Peyer's patch (tissue), 4 donors: ENCODE measurements at regions not wholly inside any gene's neighbourhood (a gene's known extent, or its start where the extent isn't known, plus 50 kb on each side); places are given as distances from the start of the nearest gene placed in this dataset.

Experiments used
- CTCF ChIP-seq, 6 experiments: fragments of 450-650 bp in 4 of 6; fragments of 200-600 bp in 2 of 6; sonication (generic) in 1 of 6; IDR thresholded peaks; one replicate each; pipeline ENCODE4 v1.5.1; 2017 to 2019; ENCODE audit warnings: antibody characterized with exemption in 6 of 6, mild to moderate bottlenecking in 3 of 6, moderate library complexity in 1 of 6
- POLR2A ChIP-seq, 2 donors: fragments of 450-650 bp; IDR thresholded peaks; one replicate each; pipeline ENCODE4 v1.5.1; 2017; ENCODE audit warnings: antibody characterized with exemption in 2 of 2, mild to moderate bottlenecking in 2 of 2, moderate library complexity in 2 of 2

- TF ChIP-seq POLR2A (IDR thresholded peaks at IDR 0.05) (no peak), CTCF (IDR thresholded peaks at IDR 0.05) (no peak)
These were observed 248.4 kb upstream of the TSHZ3 start for GRCh38 chr19:31597616-31598015.
